ENCODE measurements at regions not wholly inside any gene's neighbourhood (a gene's known extent, or its start where the extent isn't known, plus 50 kb on each side); places are given as distances from the start of the nearest gene placed in this dataset.

DNA sequence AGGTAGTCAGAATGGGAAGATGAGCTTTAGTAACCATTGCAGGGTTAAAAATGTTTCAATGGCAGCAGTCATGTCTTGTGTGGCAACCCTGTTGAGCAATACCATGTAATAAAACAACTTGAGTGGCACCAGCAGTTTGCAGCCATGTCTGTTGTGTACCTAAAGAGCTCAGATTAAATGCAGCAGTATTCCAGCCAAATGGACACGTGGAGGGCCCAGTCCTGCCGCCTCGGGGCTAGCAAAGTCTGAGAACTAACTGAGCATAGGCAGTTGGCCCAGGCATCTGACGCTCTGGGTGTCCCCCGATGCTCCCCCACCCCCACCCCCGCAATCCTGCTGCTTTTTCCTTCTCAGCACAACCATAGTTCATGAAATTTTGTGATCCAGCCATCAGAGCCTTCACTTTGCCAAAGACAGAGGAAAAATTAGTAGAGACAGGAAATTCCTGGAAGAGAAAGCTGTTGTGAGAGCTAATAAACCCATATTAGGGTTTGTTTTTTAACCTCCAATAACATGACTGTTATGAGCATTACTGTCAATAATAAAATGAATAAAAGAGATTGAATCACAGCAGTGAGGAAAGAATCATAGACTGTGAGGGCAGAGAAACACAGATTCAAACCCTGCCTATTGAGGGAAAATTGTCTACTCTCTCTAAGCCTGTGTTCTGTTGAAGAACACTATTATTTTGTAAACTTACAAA, 220.6 kb upstream of the RHOBTB1 start:
- no peak overlapping the region; the same call in 1 of the 2 replicates for H3K27ac ChIP-seq
- ChIA-PET CTCF (interaction anchor here (0.5 to 1.3 kb wide), 3 partner anchors 11 to 26 kb away, joined by 3 to 5 read pairs (median 3); no protein-coding TSS in a partner anchor), POLR2A (ENCODE audit: low non-redundant PET) (no interaction called here)
- TF ChIP-seq CTCF (conservative IDR thresholded peaks at IDR 0.05; ENCODE audit: low read depth): no peak
- peak; percentile 1 for DNase-seq (ENCODE audit: low spot score)

GRCh38 chr10:61163403-61163802, 219.4 kb upstream of the RHOBTB1 start:
- ChIA-PET CTCF (no interaction called here), POLR2A (ENCODE audit: low non-redundant PET) (no interaction called here)

GRCh38 chr10:61160253-61160652, 216.3 kb upstream of the RHOBTB1 start:
- H3K27ac ChIP-seq: no peak overlapping the region
- ChIA-PET POLR2A (ENCODE audit: low non-redundant PET) (no interaction called here), CTCF (interaction anchor here (0.9 kb wide), 1 partner anchor 20 kb away, joined by 3 read pairs; no protein-coding TSS in a partner anchor)
- DNase-seq (ENCODE audit: low spot score): no peak
- TF ChIP-seq CTCF (conservative IDR thresholded peaks at IDR 0.05; ENCODE audit: low read depth): no peak

More at GRCh38 chr10:61163403-61163802, 219.4 kb upstream of the RHOBTB1 start:
- H3K27ac ChIP-seq: no peak overlapping the region
- DNase-seq (ENCODE audit: low spot score): peak; percentile 20
- TF ChIP-seq CTCF (conservative IDR thresholded peaks at IDR 0.05; ENCODE audit: low read depth): no peak

- TF ChIP-seq CTCF (conservative IDR thresholded peaks at IDR 0.05; ENCODE audit: low read depth): no peak
- ChIA-PET POLR2A (ENCODE audit: low non-redundant PET) (no interaction called here), CTCF (interaction anchor here (1.0 kb wide), 1 partner anchor 125 kb away, joined by 3 read pairs; no protein-coding TSS in a partner anchor)
- H3K27ac ChIP-seq: no peak overlapping the region
- no peak for DNase-seq (ENCODE audit: low spot score)
Measured at GRCh38 chr10:61159253-61159652, 215.3 kb upstream of the RHOBTB1 start.

DNA sequence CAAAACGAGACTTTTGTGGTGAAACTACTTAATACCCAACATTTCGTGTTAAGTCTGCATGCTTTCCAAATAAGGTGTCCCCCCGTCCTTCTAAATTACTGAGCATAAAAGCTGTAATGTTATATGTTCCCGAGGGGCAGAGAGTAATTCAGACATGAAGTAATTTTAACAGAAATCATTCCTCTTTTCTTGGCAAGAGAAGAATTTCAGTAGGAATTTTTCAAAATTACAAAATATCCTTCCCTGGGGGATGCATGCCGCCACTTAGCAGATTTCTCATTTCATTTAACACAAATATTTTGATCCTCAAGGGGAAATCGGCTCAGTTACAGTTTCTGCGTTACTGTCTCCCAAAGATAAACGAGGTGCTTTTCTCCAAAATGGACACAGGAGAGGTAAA, 213.2 kb upstream of the RHOBTB1 start:
- TF ChIP-seq CTCF (conservative IDR thresholded peaks at IDR 0.05; ENCODE audit: low read depth): no peak
- DNase-seq (ENCODE audit: low spot score): no peak
- ChIA-PET CTCF (interaction anchor here (0.6 kb wide), 1 partner anchor 508 kb away, joined by 5 read pairs; no protein-coding TSS in a partner anchor), POLR2A (ENCODE audit: low non-redundant PET) (no interaction called here)
- no peak overlapping the region for H3K27ac ChIP-seq

- ChIA-PET CTCF (no interaction called here), POLR2A (ENCODE audit: low non-redundant PET) (no interaction called here)
- TF ChIP-seq CTCF (conservative IDR thresholded peaks at IDR 0.05; ENCODE audit: low read depth): no peak
- DNase-seq (ENCODE audit: low spot score): no peak
- no peak overlapping the region for H3K27ac ChIP-seq
Measured at GRCh38 chr10:61153771-61154170, 209.8 kb upstream of the RHOBTB1 start.

All from RWPE1 (cell line).